Kidney (tissue), 13 donors: ENCODE measurements at regions not wholly inside any gene's neighbourhood (a gene's known extent, or its start where the extent isn't known, plus 50 kb on each side); places are given as distances from the start of the nearest gene placed in this dataset.

Experiments
- DNase-seq, 5 donors: peaks; one replicate each; pipeline ENCODE4 v3.0.0-alpha.2; 2013 to 2020
- FAIRE-seq: peaks from 2 replicates; lab custom pipeline; 2012; peaks lifted over from hg19 to GRCh38; lab: Jason Lieb, UNC
- H3K27ac ChIP-seq, 2 donors: one replicate each; pipeline ENCODE4 v1.7.0; 2013; ENCODE audit warnings: low read depth in 2 of 2, low read length in 2 of 2, inconsistent platforms in 1 of 2
- H3K27me3 ChIP-seq: one replicate; pipeline ENCODE4 v1.7.1; 2013; ENCODE audit warnings: low read length, inconsistent platforms; ENCODE audit not compliant: control insufficient read depth, insufficient read depth
- H3K36me3 ChIP-seq, 3 donors: one replicate each; pipeline versions ENCODE4 v1.7.0 to v1.7.1; 2013; ENCODE audit warnings: low read length in 3 of 3, control low read depth in 1 of 3, inconsistent platforms in 1 of 3; ENCODE audit not compliant: insufficient read depth in 3 of 3, control insufficient read depth in 2 of 3
- H3K4me1 ChIP-seq, 3 donors: one replicate each; pipeline versions ENCODE4 v1.7.0 to v1.7.1; 2013; ENCODE audit warnings: low read length in 3 of 3, inconsistent platforms in 1 of 3, low read depth in 1 of 3; ENCODE audit not compliant: control insufficient read depth in 2 of 3, insufficient read depth in 2 of 3
- H3K4me3 ChIP-seq, 3 donors: one replicate each; pipeline versions ENCODE4 v1.7.0 to v1.8.1; 2013; ENCODE audit warnings: low read length in 3 of 3, control low read depth in 1 of 3, inconsistent platforms in 1 of 3
- H3K9ac ChIP-seq, 3 donors: one replicate each; pipeline versions ENCODE4 v1.7.0 to v1.7.1; 2013; ENCODE audit warnings: low read length in 3 of 3, control low read depth in 1 of 3, inconsistent platforms in 1 of 3
- H3K9me3 ChIP-seq, 3 donors: one replicate each; pipeline versions ENCODE4 v1.7.0 to v1.7.1; 2013; ENCODE audit warnings: low read length in 3 of 3, control low read depth in 1 of 3, inconsistent platforms in 1 of 3; ENCODE audit not compliant: control insufficient read depth in 2 of 3, insufficient read depth in 1 of 3
- intact Hi-C: fragments of 100-400 bp; cut with DNase I; formaldehyde crosslinking; loops from one replicate; pipeline ENCODE4 v1.11.1; 2022
- TF ChIP-seq, protein P1 (sequence below): IDR thresholded peaks from 3 replicates; pipeline ENCODE4 v1.5.1; 2012; ENCODE audit warnings: mild to moderate bottlenecking, moderate library complexity, borderline replicate concordance; ENCODE audit not compliant: insufficient read depth; ENCODE audit errors: extremely low read depth
- donor health status: control.
- donor health status: control.
- donor health status: control.
- donor health status: control.
- donor health status: control.
- donor health status: DM: yes; HTN: yes; CAD: no.
- donor health status: Normal renal cell carcinoma (clear cell type).

DNA sequence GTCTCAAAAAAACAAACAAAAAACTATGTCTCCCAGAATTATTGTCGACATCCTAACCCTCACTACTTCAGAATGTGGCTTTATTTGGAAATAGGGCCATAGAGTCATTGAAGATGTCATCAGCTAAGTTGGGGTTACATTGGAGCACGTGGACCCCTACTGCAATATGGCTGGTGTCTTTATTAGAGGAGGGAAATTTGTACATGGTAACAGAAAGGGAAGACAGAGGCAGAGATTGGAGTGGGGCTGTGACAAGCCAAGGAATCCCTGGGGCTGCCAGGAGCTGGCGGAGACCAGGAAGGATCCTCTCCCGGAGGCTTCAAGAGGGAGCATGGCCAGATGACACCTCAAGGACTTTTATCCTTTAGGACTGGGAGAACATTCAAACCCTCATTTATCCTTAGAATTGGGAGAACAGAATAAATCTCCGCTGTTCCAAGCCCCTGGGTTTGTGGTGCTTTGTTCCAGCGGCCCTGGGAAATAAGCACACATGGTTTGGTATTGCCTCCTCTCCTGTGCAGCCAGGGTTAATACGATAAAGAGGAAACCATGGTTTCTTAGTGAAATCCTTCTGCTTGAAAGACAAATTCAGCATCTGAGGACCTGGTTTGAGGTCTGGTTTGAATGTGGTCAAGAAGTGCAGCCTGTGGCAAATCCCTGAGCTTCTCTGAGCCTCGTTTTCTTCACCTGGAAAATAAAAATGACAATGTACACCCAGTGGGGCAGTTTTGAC lies 184.7 kb downstream of the MYCN start:
- DNase-seq, result peak in 1 of 5 donors; percentile 3
- intact Hi-C loops, result no loop called here
- Histone ChIP-seq H3K36me3 (no peaks in the 10 kb centered on the region), H3K27me3 (no peaks in the 10 kb centered on the region), H3K9ac (no peak overlapping the region), H3K4me3 (no peak overlapping the region), H3K27ac (no peak overlapping the region), H3K9me3 (no peaks in the 10 kb centered on the region), H3K4me1 (peaks cover 0 to 3% (median 0%) of the 10 kb centered on the region in 3 donors)
- no peak for FAIRE-seq
- TF ChIP-seq, protein P1, sequence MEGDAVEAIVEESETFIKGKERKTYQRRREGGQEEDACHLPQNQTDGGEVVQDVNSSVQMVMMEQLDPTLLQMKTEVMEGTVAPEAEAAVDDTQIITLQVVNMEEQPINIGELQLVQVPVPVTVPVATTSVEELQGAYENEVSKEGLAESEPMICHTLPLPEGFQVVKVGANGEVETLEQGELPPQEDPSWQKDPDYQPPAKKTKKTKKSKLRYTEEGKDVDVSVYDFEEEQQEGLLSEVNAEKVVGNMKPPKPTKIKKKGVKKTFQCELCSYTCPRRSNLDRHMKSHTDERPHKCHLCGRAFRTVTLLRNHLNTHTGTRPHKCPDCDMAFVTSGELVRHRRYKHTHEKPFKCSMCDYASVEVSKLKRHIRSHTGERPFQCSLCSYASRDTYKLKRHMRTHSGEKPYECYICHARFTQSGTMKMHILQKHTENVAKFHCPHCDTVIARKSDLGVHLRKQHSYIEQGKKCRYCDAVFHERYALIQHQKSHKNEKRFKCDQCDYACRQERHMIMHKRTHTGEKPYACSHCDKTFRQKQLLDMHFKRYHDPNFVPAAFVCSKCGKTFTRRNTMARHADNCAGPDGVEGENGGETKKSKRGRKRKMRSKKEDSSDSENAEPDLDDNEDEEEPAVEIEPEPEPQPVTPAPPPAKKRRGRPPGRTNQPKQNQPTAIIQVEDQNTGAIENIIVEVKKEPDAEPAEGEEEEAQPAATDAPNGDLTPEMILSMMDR, result no peak

DNA sequence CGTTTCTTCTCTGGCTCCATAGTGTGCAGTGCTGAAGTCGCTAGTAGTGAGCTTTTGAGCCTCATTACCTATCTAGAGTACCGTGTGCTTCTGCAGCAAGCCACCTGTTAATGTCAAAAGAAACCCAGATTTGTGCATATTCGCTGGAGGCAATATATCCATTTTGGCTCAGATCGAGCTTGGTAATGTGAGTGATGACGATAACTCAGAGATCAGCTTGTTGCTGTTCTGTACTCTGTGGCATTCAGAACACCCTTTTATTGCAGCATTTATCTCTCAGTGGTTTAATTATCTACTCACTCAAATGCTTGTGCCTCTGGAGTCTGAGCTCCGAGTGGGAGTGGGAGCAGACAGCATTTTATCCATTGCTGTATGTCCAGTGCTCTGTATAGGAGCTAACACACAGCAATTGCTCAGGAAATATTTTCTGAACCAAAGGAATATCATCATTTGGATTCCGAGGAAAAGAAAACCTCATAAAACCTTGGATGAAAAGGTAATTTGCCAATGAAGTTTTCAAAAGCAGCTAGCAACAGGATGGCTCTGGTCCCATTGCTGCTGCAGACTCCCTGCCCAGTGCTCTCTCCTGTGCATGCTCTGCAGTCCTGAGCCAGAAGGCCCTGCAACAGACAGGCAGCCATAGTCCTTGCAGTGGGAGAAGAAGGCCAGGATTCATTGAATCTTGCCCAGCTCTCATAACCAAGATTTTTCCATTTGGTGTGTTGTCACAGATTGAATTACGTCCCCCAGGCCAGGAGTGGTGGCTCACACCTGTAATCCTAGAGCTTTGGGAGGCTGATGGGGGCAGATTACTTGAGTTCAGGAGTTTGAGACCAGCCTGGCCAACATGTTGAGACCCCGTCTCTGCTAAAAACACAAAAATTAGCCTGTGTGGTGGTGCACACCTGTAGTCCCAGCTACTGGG lies 183.8 kb downstream of the MYCN start:
- no peaks in the 10 kb centered on the region for H3K9me3 ChIP-seq
- no peaks in the 10 kb centered on the region for H3K27me3 ChIP-seq
- H3K27ac ChIP-seq, result no peak overlapping the region
- FAIRE-seq (no peak), DNase-seq (peak in 1 of 5 donors; percentile 18)
- H3K4me3 ChIP-seq, result no peak overlapping the region
- intact Hi-C loops, result no loop called here
- no peak overlapping the region for H3K9ac ChIP-seq
- TF ChIP-seq, protein P1, result no peak
- peaks cover 0 to 3% (median 0%) of the 10 kb centered on the region in 3 donors for H3K4me1 ChIP-seq
- no peaks in the 10 kb centered on the region for H3K36me3 ChIP-seq

DNA sequence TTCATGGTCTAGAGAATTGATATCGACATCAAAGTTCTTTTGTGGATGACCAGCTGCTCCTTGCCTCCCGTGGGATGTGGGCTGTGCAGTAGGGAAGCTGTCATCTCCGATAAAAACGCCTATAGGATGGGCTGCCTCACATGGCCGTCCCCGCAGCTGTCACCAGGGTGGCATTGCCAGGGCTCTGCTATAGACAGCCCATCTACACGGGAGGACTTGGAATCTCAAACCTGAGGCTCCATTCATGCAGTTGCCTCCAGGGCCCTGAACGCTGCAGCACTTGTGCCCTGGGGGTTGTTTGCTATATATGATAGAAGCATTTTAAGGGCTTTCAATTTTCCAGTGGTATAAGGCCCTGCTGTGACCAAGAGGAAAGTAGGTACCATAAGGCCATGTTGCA lies 183.1 kb downstream of the MYCN start:
- intact Hi-C loops, result no loop called here
- no peak overlapping the region for H3K4me3 ChIP-seq
- DNase-seq (peak in 1 of 5 donors; percentile 20), FAIRE-seq (no peak)
- no peak overlapping the region for H3K27ac ChIP-seq
- TF ChIP-seq, protein P1, result no peak
- H3K36me3 ChIP-seq, result no peaks in the 10 kb centered on the region
- H3K9me3 ChIP-seq, result no peaks in the 10 kb centered on the region
- no peaks in the 10 kb centered on the region for H3K27me3 ChIP-seq
- H3K9ac ChIP-seq, result no peak overlapping the region
- peaks cover 0 to 3% (median 0%) of the 10 kb centered on the region in 3 donors for H3K4me1 ChIP-seq
